IMR-90 (cell line): ENCODE measurements at regions not wholly inside any gene's neighbourhood (a gene's known extent, or its start where the extent isn't known, plus 50 kb on each side); places are given as distances from the start of the nearest gene placed in this dataset.
"Not testable (repeated sequence)": the region's sequence is repeated elsewhere in the genome, so short reads cannot be mapped to it uniquely, and the experiment has no call there.

Experiments
- CEBPB ChIP-seq: IDR thresholded peaks from 2 replicates; pipeline ENCODE4 v1.6.1; 2012; ENCODE audit warnings: low read depth, low read length, improper control_type of control experiment
- CHD1 ChIP-seq: IDR thresholded peaks from 2 replicates; pipeline ENCODE4 v1.6.1; 2012; ENCODE audit warnings: low read depth, low read length, improper control_type of control experiment
- MAZ ChIP-seq: IDR thresholded peaks from 2 replicates; pipeline ENCODE4 v1.6.1; 2012; ENCODE audit warnings: low read depth, mild to moderate bottlenecking, low read length, improper control_type of control experiment, moderate library complexity, borderline replicate concordance
- MXI1 ChIP-seq: IDR thresholded peaks from 2 replicates; pipeline ENCODE4 v1.6.1; 2012; ENCODE audit warnings: low read depth, mild to moderate bottlenecking, low read length, moderate library complexity, borderline replicate concordance
- NFE2L2 ChIP-seq: fragments of 150-350 bp; IDR thresholded peaks from 2 replicates; pipeline ENCODE4 v1.6.1; 2016; ENCODE audit warnings: low read depth, mild to moderate bottlenecking, low read length
- POLR2A ChIP-seq: IDR thresholded peaks from 2 replicates; pipeline ENCODE4 v1.6.1; 2012; ENCODE audit warnings: mild to moderate bottlenecking, low read depth, low read length
- RAD21 ChIP-seq: IDR thresholded peaks from 2 replicates; pipeline ENCODE4 v1.6.1; 2012; ENCODE audit warnings: low read length, improper control_type of control experiment
- RCOR1 ChIP-seq: IDR thresholded peaks from 2 replicates; pipeline ENCODE4 v1.6.1; 2012; ENCODE audit warnings: mild to moderate bottlenecking, low read length, improper control_type of control experiment; ENCODE audit not compliant: insufficient replicate concordance
- RFX5 ChIP-seq: IDR thresholded peaks from 2 replicates; pipeline ENCODE4 v1.8.0; 2012; ENCODE audit warnings: low read depth, mild to moderate bottlenecking, low read length, moderate library complexity
- SMC3 ChIP-seq: fragments of 150-350 bp; IDR thresholded peaks from 2 replicates; pipeline ENCODE4 v1.6.1; 2016; ENCODE audit warnings: low read depth, mild to moderate bottlenecking, antibody characterized with exemption, low read length, moderate library complexity
- TF ChIP-seq, protein P1 (sequence below): conservative IDR thresholded peaks from 2 replicates; pipeline ENCODE4 v1.5.1; 2012; ENCODE audit warnings: mild to moderate bottlenecking, low read depth, low read length, improper control_type of control experiment
- TF ChIP-seq, protein P2 (sequence below): fragments of 150-350 bp; IDR thresholded peaks from 2 replicates; pipeline ENCODE4 v1.6.1; 2017; ENCODE audit warnings: mild to moderate bottlenecking, antibody characterized with exemption, low read length, low read depth

DNA sequence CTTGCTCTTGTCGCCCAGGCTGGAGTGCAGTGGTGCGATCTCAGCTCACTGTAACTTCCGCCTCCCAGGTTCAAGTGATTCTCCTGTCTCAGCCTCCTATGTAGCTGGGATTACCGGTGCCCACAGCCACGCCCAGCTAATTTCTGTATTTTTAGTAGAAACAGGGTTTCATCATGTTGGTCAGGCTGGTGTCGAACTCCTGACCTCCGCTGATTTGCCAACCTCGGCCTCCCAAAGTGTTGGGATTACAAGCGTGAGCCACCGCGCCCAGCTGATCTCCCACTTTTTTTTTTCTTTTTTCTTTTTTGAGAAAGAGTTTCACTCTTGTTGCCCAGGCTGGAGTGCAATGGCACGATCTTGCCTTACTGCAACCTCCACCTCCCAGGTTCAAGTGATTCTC is 517.9 kb downstream of the KCNJ18 start:
- TF ChIP-seq, protein P1, sequence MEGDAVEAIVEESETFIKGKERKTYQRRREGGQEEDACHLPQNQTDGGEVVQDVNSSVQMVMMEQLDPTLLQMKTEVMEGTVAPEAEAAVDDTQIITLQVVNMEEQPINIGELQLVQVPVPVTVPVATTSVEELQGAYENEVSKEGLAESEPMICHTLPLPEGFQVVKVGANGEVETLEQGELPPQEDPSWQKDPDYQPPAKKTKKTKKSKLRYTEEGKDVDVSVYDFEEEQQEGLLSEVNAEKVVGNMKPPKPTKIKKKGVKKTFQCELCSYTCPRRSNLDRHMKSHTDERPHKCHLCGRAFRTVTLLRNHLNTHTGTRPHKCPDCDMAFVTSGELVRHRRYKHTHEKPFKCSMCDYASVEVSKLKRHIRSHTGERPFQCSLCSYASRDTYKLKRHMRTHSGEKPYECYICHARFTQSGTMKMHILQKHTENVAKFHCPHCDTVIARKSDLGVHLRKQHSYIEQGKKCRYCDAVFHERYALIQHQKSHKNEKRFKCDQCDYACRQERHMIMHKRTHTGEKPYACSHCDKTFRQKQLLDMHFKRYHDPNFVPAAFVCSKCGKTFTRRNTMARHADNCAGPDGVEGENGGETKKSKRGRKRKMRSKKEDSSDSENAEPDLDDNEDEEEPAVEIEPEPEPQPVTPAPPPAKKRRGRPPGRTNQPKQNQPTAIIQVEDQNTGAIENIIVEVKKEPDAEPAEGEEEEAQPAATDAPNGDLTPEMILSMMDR = not testable (repeated sequence)
- not testable (repeated sequence) for TF ChIP-seq POLR2A, CEBPB, SMC3, RCOR1, MAZ, RFX5, RAD21, MXI1, NFE2L2, CHD1
- TF ChIP-seq, protein P2, sequence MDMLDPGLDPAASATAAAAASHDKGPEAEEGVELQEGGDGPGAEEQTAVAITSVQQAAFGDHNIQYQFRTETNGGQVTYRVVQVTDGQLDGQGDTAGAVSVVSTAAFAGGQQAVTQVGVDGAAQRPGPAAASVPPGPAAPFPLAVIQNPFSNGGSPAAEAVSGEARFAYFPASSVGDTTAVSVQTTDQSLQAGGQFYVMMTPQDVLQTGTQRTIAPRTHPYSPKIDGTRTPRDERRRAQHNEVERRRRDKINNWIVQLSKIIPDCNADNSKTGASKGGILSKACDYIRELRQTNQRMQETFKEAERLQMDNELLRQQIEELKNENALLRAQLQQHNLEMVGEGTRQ = not testable (repeated sequence)
